ENCODE measurements at regions not wholly inside any gene's neighbourhood (a gene's known extent, or its start where the extent isn't known, plus 50 kb on each side); places are given as distances from the start of the nearest gene placed in this dataset.

GRCh38 chr2:19029655-19030054 is 328.8 kb downstream of the OSR1 start:
- H3K79me1 ChIP-seq (ENCODE audit: low read depth in 1 of 2, low read length in 2 of 2), result no peaks in the 10 kb centered on the region
- no peak overlapping the region for H3K18ac ChIP-seq (ENCODE audit: low read depth, low read length)
- POLR2A ChIA-PET (ENCODE audit: unreplicated experiment), result no interaction called here
- H3K4me2 ChIP-seq (ENCODE audit: low read depth, low read length), result no peak overlapping the region
- no peak overlapping the region for H3K4ac ChIP-seq (ENCODE audit: low read depth, low read length)
- H3K4me3 ChIP-seq (ENCODE audit: insufficient read depth, low read depth, low read length), result no peak overlapping the region
- no peak for TF ChIP-seq NFE2L2 (IDR thresholded peaks at IDR 0.05; ENCODE audit: low read depth, low read length)
- no peak for TF ChIP-seq MAZ (IDR thresholded peaks at IDR 0.05; ENCODE audit: borderline replicate concordance, low read depth, low read length)
- no peak for TF ChIP-seq SMC3 (IDR thresholded peaks at IDR 0.05; ENCODE audit: low read depth, low read length)
- TF ChIP-seq, protein P1, sequence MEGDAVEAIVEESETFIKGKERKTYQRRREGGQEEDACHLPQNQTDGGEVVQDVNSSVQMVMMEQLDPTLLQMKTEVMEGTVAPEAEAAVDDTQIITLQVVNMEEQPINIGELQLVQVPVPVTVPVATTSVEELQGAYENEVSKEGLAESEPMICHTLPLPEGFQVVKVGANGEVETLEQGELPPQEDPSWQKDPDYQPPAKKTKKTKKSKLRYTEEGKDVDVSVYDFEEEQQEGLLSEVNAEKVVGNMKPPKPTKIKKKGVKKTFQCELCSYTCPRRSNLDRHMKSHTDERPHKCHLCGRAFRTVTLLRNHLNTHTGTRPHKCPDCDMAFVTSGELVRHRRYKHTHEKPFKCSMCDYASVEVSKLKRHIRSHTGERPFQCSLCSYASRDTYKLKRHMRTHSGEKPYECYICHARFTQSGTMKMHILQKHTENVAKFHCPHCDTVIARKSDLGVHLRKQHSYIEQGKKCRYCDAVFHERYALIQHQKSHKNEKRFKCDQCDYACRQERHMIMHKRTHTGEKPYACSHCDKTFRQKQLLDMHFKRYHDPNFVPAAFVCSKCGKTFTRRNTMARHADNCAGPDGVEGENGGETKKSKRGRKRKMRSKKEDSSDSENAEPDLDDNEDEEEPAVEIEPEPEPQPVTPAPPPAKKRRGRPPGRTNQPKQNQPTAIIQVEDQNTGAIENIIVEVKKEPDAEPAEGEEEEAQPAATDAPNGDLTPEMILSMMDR (conservative IDR thresholded peaks at IDR 0.05; ENCODE audit: low read depth, low read length), result no peak
- TF ChIP-seq, protein P2, sequence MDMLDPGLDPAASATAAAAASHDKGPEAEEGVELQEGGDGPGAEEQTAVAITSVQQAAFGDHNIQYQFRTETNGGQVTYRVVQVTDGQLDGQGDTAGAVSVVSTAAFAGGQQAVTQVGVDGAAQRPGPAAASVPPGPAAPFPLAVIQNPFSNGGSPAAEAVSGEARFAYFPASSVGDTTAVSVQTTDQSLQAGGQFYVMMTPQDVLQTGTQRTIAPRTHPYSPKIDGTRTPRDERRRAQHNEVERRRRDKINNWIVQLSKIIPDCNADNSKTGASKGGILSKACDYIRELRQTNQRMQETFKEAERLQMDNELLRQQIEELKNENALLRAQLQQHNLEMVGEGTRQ (IDR thresholded peaks at IDR 0.05; ENCODE audit: low read depth, low read length), result no peak
- no peak for TF ChIP-seq RAD21 (IDR thresholded peaks at IDR 0.05; ENCODE audit: low read length)
- no peak for TF ChIP-seq MXI1 (IDR thresholded peaks at IDR 0.05; ENCODE audit: borderline replicate concordance, low read depth, low read length)
- no peak for TF ChIP-seq MAFK (IDR thresholded peaks at IDR 0.05; ENCODE audit: low read depth, low read length)
- TF ChIP-seq BHLHE40 (IDR thresholded peaks at IDR 0.05; ENCODE audit: low read depth, low read length), result no peak
- H3K56ac ChIP-seq (ENCODE audit: extremely low read depth, insufficient read depth, low read length), result no peak overlapping the region
- H3K27me3 ChIP-seq (ENCODE audit: control insufficient read depth, insufficient read depth, low read length), result no peaks in the 10 kb centered on the region
- no peak overlapping the region for H2BK5ac ChIP-seq (ENCODE audit: low read depth, low read length, poor library complexity, severe bottlenecking)
- no peak for DNase-seq
- H4K91ac ChIP-seq (ENCODE audit: insufficient read depth, low read depth, low read length), result no peak overlapping the region
- dilution Hi-C loops (cut with HindIII; ENCODE audit: low sequenced_read_pairs, unreplicated experiment), result no loop called here
- no peak for ATAC-seq (ENCODE audit: low read depth)
- H3K9me3 ChIP-seq (ENCODE audit: control insufficient read depth, insufficient read depth, low read length), result no peaks in the 10 kb centered on the region
- no peak overlapping the region for H2BK20ac ChIP-seq (ENCODE audit: low read depth, low read length)
- no peak overlapping the region for H2AK9ac ChIP-seq (replicated peaks; ENCODE audit: low read depth, low read length, poor library complexity)
- no peaks in the 10 kb centered on the region for H4K20me1 ChIP-seq (ENCODE audit: insufficient read depth, low read length)
- 0 out of 2 replicates have a peak overlapping the region, but pooled peaks have one; percentile 10 for H2BK120ac ChIP-seq (ENCODE audit: low read depth, low read length)
- no peak overlapping the region for H2AFZ ChIP-seq (replicated peaks; ENCODE audit: low read length, poor library complexity)
- no peak overlapping the region for H3K9ac ChIP-seq (ENCODE audit: low read depth, low read length)
- no peak overlapping the region for H2AK5ac ChIP-seq (ENCODE audit: low read depth, low read length)
- H3K23ac ChIP-seq (ENCODE audit: low read depth, low read length), result no peak overlapping the region
- H3K9me1 ChIP-seq (ENCODE audit: insufficient read depth, low read length), result peaks cover 3% of the 10 kb centered on the region; the same call in 1 of the 2 replicates
- intact Hi-C loops (cut with micrococcal nuclease), result no loop called here
- H3K36me3 ChIP-seq (ENCODE audit: control insufficient read depth, insufficient read depth, low read length), result no peaks in the 10 kb centered on the region
- H4K8ac ChIP-seq (ENCODE audit: low read depth in 2 of 2, low read length in 2 of 2), result no peak overlapping the region
- BruUV-seq (replicated peaks), result no TSS peak
- no peak overlapping the region for H3K27ac ChIP-seq (ENCODE audit: insufficient read depth, low read length)
- H3K14ac ChIP-seq (replicated peaks; ENCODE audit: low read depth, low read length), result no peak overlapping the region
- no peak overlapping the region for H4K5ac ChIP-seq (ENCODE audit: low read depth, low read length)
- peaks cover 6% of the 10 kb centered on the region for H3K4me1 ChIP-seq (ENCODE audit: control insufficient read depth, insufficient read depth, low read length)
- CTCF ChIA-PET, result no interaction called here
- WGBS, 2 experiments (ENCODE audit: extremely low coverage in 2 of 2, insufficient read length in 1 of 2), result 100% methylated on average over 1 of the region's 3 CpGs; no CpG with 5 or more reads in 1 of the 2 experiments
- no peak overlapping the region for H2BK15ac ChIP-seq (ENCODE audit: low read depth, low read length)
- in situ Hi-C loops (cut with MboI; ENCODE audit: low sequenced_read_pairs), result no loop called here

Measured in IMR-90 (cell line).